Subcutaneous abdominal adipose tissue (tissue), 5 donors: ENCODE measurements at regions not wholly inside any gene's neighbourhood (a gene's known extent, or its start where the extent isn't known, plus 50 kb on each side); places are given as distances from the start of the nearest gene placed in this dataset.
A peak's percentile ranks its signal among the peaks of the same experiment; 100 is the strongest.

Source experiments
- H3K27ac ChIP-seq: one replicate; pipeline ENCODE4 v1.7.0; 2013; ENCODE audit warnings: low read depth, mild to moderate bottlenecking, inconsistent platforms, low read length, moderate library complexity
- H3K27me3 ChIP-seq, 5 donors: one replicate each; pipeline ENCODE4 v1.7.0; 2013; ENCODE audit warnings: low read length in 5 of 5, inconsistent platforms in 1 of 5; ENCODE audit not compliant: control insufficient read depth in 5 of 5, insufficient read depth in 4 of 5
- H3K36me3 ChIP-seq, 5 donors: one replicate each; pipeline ENCODE4 v1.7.0; 2013; ENCODE audit warnings: low read length in 5 of 5; ENCODE audit not compliant: control insufficient read depth in 5 of 5, insufficient read depth in 5 of 5
- H3K4me1 ChIP-seq, 5 donors: one replicate each; pipeline ENCODE4 v1.7.0; 2013; ENCODE audit warnings: low read length in 5 of 5, mild to moderate bottlenecking in 3 of 5, moderate library complexity in 1 of 5; ENCODE audit not compliant: control insufficient read depth in 5 of 5, insufficient read depth in 5 of 5
- H3K4me3 ChIP-seq, 5 donors: one replicate each; pipeline ENCODE4 v1.7.0; 2013; ENCODE audit warnings: low read length in 5 of 5, low read depth in 1 of 5
- H3K9ac ChIP-seq, 5 donors: one replicate each; pipeline ENCODE4 v1.7.0; 2013; ENCODE audit warnings: low read length in 5 of 5, mild to moderate bottlenecking in 4 of 5, moderate library complexity in 3 of 5
- H3K9me3 ChIP-seq, 5 donors: one replicate each; pipeline ENCODE4 v1.7.0; 2013; ENCODE audit warnings: low read length in 5 of 5; ENCODE audit not compliant: control insufficient read depth in 5 of 5
- donor health status: healthy.
- donor health status: healthy.
- donor health status: healthy.
- donor health status: healthy.
- donor health status: healthy.

- Histone ChIP-seq H3K4me3 (no peak overlapping the region), H3K9ac (no peak overlapping the region), H3K27me3 (no peaks in the 10 kb centered on the region), H3K27ac (no peak overlapping the region), H3K36me3 (no peaks in the 10 kb centered on the region), H3K9me3 (no peaks in the 10 kb centered on the region), H3K4me1 (no peaks in the 10 kb centered on the region)
Observed at GRCh38 chr21:16976193-16976592, 536.6 kb upstream of the CXADR start.

GRCh38 chr21:16978309-16978895, 534.4 kb upstream of the CXADR start:
- no peaks in the 10 kb centered on the region for H3K4me1 ChIP-seq
- no peaks in the 10 kb centered on the region for H3K36me3 ChIP-seq
- H3K27ac ChIP-seq: no peak overlapping the region
- H3K27me3 ChIP-seq: no peaks in the 10 kb centered on the region
- no peak overlapping the region for H3K4me3 ChIP-seq
- H3K9me3 ChIP-seq: no peaks in the 10 kb centered on the region
- H3K9ac ChIP-seq: no peak overlapping the region

DNA sequence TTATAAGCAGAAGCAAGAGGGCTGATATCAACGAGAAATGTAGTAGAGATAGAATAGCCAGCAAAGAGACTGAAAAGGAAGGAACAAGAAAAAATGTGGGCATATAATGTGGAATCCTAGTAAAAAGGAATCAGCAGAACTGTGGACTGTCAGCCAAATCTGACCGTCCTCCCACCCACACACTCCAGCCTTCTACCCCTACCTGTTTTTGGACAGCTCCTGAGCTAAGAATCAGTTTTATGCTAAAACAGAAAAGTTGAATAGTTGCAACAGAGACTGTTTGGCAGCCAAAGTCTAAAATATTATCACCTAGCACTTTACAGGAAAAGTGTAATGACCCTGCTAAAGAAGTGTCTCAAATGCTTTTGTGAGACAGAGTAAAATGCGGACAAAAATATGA, 533.3 kb upstream of the CXADR start:
- no peaks in the 10 kb centered on the region for H3K27me3 ChIP-seq
- no peaks in the 10 kb centered on the region for H3K36me3 ChIP-seq
- H3K9ac ChIP-seq: no peak overlapping the region
- H3K9me3 ChIP-seq: no peaks in the 10 kb centered on the region
- no peak overlapping the region for H3K27ac ChIP-seq
- H3K4me3 ChIP-seq: no peak overlapping the region
- H3K4me1 ChIP-seq: no peaks in the 10 kb centered on the region

- Histone ChIP-seq H3K9me3 (no peaks in the 10 kb centered on the region), H3K4me3 (no peak overlapping the region), H3K36me3 (no peaks in the 10 kb centered on the region), H3K27me3 (no peaks in the 10 kb centered on the region), H3K9ac (no peak overlapping the region), H3K27ac (no peak overlapping the region), H3K4me1 (no peaks in the 10 kb centered on the region)
Observed at GRCh38 chr21:16983420-16983819, 529.4 kb upstream of the CXADR start.

DNA sequence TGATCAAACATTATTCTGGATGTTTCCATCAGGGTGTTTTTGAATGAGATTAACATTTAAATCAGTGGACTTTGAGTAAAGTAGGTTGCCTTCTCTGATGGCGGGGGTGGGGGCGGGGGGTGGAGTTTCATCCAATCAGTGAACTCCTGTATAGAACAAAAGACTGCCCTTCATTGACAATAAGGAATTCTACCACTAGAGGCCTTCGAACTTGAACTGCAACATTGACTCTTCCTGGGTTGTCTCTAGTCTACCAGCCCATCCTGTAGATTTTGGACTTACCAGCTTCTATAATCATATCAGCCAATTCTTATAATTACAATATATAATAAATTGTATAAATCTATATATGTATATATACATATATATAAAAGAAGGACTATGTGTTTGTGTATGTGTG, 520.4 kb upstream of the CXADR start:
- H3K4me3 ChIP-seq: no peak overlapping the region
- H3K9me3 ChIP-seq: no peaks in the 10 kb centered on the region
- H3K4me1 ChIP-seq: no peaks in the 10 kb centered on the region
- H3K27ac ChIP-seq: no peak overlapping the region
- H3K9ac ChIP-seq: no peak overlapping the region
- no peaks in the 10 kb centered on the region for H3K36me3 ChIP-seq
- H3K27me3 ChIP-seq: no peaks in the 10 kb centered on the region

GRCh38 chr21:16993416-16994038, 519.3 kb upstream of the CXADR start:
- no peaks in the 10 kb centered on the region for H3K4me1 ChIP-seq
- no peak overlapping the region for H3K4me3 ChIP-seq
- no peak overlapping the region for H3K9ac ChIP-seq
- H3K36me3 ChIP-seq: no peaks in the 10 kb centered on the region
- no peaks in the 10 kb centered on the region for H3K9me3 ChIP-seq
- H3K27me3 ChIP-seq: no peaks in the 10 kb centered on the region
- H3K27ac ChIP-seq: no peak overlapping the region

- H3K27me3 ChIP-seq: no peaks in the 10 kb centered on the region
- H3K27ac ChIP-seq: no peak overlapping the region
- peaks cover 0 to 3% (median 0%) of the 10 kb centered on the region in 5 donors for H3K9me3 ChIP-seq
- H3K36me3 ChIP-seq: no peaks in the 10 kb centered on the region
- no peak overlapping the region for H3K4me3 ChIP-seq
- no peak overlapping the region for H3K9ac ChIP-seq
- no peaks in the 10 kb centered on the region for H3K4me1 ChIP-seq
Observed at GRCh38 chr21:17002594-17003257, 510.1 kb upstream of the CXADR start.

DNA sequence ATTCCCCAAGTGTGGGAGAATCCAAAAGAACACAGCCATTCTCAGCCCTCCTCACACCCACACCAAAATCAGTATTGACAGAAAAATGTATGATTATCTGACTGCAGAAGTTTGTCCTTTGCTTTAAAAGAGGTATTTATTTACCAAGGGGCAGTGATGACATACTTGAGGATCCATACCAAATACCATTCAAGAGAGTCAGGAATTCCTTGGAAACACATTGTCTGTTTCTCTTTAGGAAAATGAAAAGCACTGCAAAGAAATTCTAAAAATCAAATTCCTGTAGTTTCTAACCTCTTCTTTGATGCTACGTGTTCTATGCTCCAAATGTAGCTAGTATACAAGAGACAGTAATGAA, 509.6 kb upstream of the CXADR start:
- H3K27me3 ChIP-seq: no peaks in the 10 kb centered on the region
- no peak overlapping the region for H3K27ac ChIP-seq
- H3K36me3 ChIP-seq: no peaks in the 10 kb centered on the region
- peaks cover 0 to 3% (median 0%) of the 10 kb centered on the region in 5 donors for H3K9me3 ChIP-seq
- no peak overlapping the region for H3K9ac ChIP-seq
- no peak overlapping the region for H3K4me3 ChIP-seq
- no peaks in the 10 kb centered on the region for H3K4me1 ChIP-seq

GRCh38 chr21:17003763-17004373, 509.0 kb upstream of the CXADR start:
- no peaks in the 10 kb centered on the region for H3K27me3 ChIP-seq
- H3K4me1 ChIP-seq: no peaks in the 10 kb centered on the region
- no peak overlapping the region for H3K27ac ChIP-seq
- H3K4me3 ChIP-seq: peak overlapping the region in 1 of 5 donors; percentile 7
- peaks cover 0 to 3% (median 0%) of the 10 kb centered on the region in 5 donors for H3K9me3 ChIP-seq
- no peak overlapping the region for H3K9ac ChIP-seq
- no peaks in the 10 kb centered on the region for H3K36me3 ChIP-seq

DNA sequence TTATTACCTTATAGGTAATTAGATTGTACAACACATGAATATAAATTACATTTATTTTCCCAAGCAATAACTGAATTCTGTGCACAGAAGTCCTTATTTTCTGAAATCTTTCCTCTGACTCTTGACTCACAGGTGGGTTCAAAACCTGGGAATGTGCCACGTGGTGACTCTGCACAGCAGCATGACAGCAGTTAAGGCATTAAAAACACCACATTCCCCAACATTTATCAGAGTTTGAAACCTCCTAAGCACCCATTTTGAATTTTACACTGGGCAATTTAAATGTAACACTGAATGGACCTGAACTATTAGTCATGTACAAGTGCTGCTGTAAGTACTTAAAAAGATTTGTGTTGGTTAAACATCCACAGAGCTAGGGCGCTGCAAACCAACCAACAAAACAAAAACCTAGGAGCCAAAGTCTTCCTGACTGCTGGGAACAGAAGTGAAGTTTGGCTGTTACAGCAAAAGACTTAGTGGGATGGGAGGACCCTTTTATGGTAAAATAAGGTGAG, 480.6 kb upstream of the CXADR start:
- no peaks in the 10 kb centered on the region for H3K27me3 ChIP-seq
- no peaks in the 10 kb centered on the region for H3K4me1 ChIP-seq
- H3K9ac ChIP-seq: no peak overlapping the region
- peaks cover 0 to 7% (median 3%) of the 10 kb centered on the region in 5 donors for H3K9me3 ChIP-seq
- no peak overlapping the region for H3K4me3 ChIP-seq
- no peak overlapping the region for H3K27ac ChIP-seq
- no peaks in the 10 kb centered on the region for H3K36me3 ChIP-seq
